ENCODE measurements at regions not wholly inside any gene's neighbourhood (a gene's known extent, or its start where the extent isn't known, plus 50 kb on each side); places are given as distances from the start of the nearest gene placed in this dataset.

- intact Hi-C loops (cut with DNase I), result no loop called here
- Histone ChIP-seq H3K27me3 (no peaks in the 10 kb centered on the region), H3K4me3 (no peak overlapping the region), H3K4me1 (no peaks in the 10 kb centered on the region), H3K9me3 (no peaks in the 10 kb centered on the region), H3K36me3 (no peaks in the 10 kb centered on the region), H3K27ac (no peak overlapping the region)
- ATAC-seq (no peak), DNase-seq (no peak)
- TF ChIP-seq CTCF (IDR thresholded peaks at IDR 0.05), result no peak
Measured at GRCh38 chr10:44164251-44164956, 220.5 kb downstream of the CXCL12 start.

GRCh38 chr10:44161184-44161583 is 223.7 kb downstream of the CXCL12 start:
- H3K4me3 ChIP-seq, result no peak overlapping the region
- DNase-seq (no peak), ATAC-seq (no peak)
- no peaks in the 10 kb centered on the region for H3K9me3 ChIP-seq
- H3K27me3 ChIP-seq, result no peaks in the 10 kb centered on the region
- no peaks in the 10 kb centered on the region for H3K4me1 ChIP-seq
- no peak overlapping the region for H3K27ac ChIP-seq
- intact Hi-C loops (cut with DNase I), result no loop called here
- TF ChIP-seq CTCF (IDR thresholded peaks at IDR 0.05), result no peak
- no peaks in the 10 kb centered on the region for H3K36me3 ChIP-seq

- Histone ChIP-seq H3K27me3 (no peaks in the 10 kb centered on the region), H3K36me3 (no peaks in the 10 kb centered on the region), H3K9me3 (no peaks in the 10 kb centered on the region), H3K4me1 (no peaks in the 10 kb centered on the region), H3K27ac (no peak overlapping the region), H3K4me3 (no peak overlapping the region)
- no peak for TF ChIP-seq CTCF (IDR thresholded peaks at IDR 0.05)
- no peak for DNase-seq
- intact Hi-C loops (cut with DNase I), result no loop called here
- ATAC-seq, result no peak
Measured at GRCh38 chr10:44157574-44157973, 227.3 kb downstream of the CXCL12 start.

- no peaks in the 10 kb centered on the region for H3K4me1 ChIP-seq
- ATAC-seq, result no peak
- H3K36me3 ChIP-seq, result no peaks in the 10 kb centered on the region
- DNase-seq, result no peak
- TF ChIP-seq CTCF (IDR thresholded peaks at IDR 0.05), result no peak
- H3K9me3 ChIP-seq, result no peaks in the 10 kb centered on the region
- no peaks in the 10 kb centered on the region for H3K27me3 ChIP-seq
- H3K4me3 ChIP-seq, result no peak overlapping the region
- intact Hi-C loops (cut with DNase I), result no loop called here
- no peak overlapping the region for H3K27ac ChIP-seq
Measured at GRCh38 chr10:44154956-44155355, 229.9 kb downstream of the CXCL12 start.

GRCh38 chr10:44153918-44154670 is 230.8 kb downstream of the CXCL12 start:
- Histone ChIP-seq H3K27ac (no peak overlapping the region), H3K9me3 (no peaks in the 10 kb centered on the region), H3K4me3 (no peak overlapping the region), H3K36me3 (no peaks in the 10 kb centered on the region), H3K4me1 (no peaks in the 10 kb centered on the region), H3K27me3 (no peaks in the 10 kb centered on the region)
- no peak for TF ChIP-seq CTCF (IDR thresholded peaks at IDR 0.05)
- ATAC-seq, result no peak
- no peak for DNase-seq
- intact Hi-C loops (cut with DNase I), result no loop called here
